Fibroblast of lung (primary cell): ENCODE measurements at regions not wholly inside any gene's neighbourhood (a gene's known extent, or its start where the extent isn't known, plus 50 kb on each side); places are given as distances from the start of the nearest gene placed in this dataset.

Experiments used
- DNase-seq, 2 donors: peaks; one replicate each; pipeline versions ENCODE4 v3.0.0 to v3.0.0-alpha.2; 2010; ENCODE audit warnings: low read depth in 2 of 2
- H2AFZ ChIP-seq: 2 replicates; pipeline ENCODE4 v1.5.1; 2012; ENCODE audit warnings: low read length, control low read depth, inconsistent platforms
- H3K27ac ChIP-seq: 2 replicates; pipeline ENCODE4 v1.5.1; 2011; ENCODE audit warnings: low read length, control low read depth; ENCODE audit not compliant: insufficient read depth
- H3K27me3 ChIP-seq: 2 replicates; pipeline ENCODE4 v1.5.1; 2011; ENCODE audit warnings: mild to moderate bottlenecking, low read length; ENCODE audit not compliant: control insufficient read depth, insufficient read depth
- H3K36me3 ChIP-seq: 2 replicates; pipeline ENCODE4 v1.5.1; 2011; ENCODE audit warnings: low read length; ENCODE audit not compliant: control insufficient read depth, insufficient read depth
- H3K4me1 ChIP-seq: 2 replicates; pipeline ENCODE4 v1.5.1; 2011; ENCODE audit warnings: low read length; ENCODE audit not compliant: control insufficient read depth, insufficient read depth; ENCODE audit errors: extremely low read depth
- H3K4me2 ChIP-seq: 2 replicates; pipeline ENCODE4 v1.5.1; 2011; ENCODE audit warnings: low read length, control low read depth; ENCODE audit not compliant: insufficient read depth; ENCODE audit errors: extremely low read depth
- H3K4me3 ChIP-seq, 4 experiments: fragments of 200-600 bp in 1 of 4; sonication (generic) in 1 of 4; replicated peaks in 1 of 4; 2 replicates each; pipeline ENCODE4 v1.5.1; 2011 to 2016; ENCODE audit warnings: low read length in 4 of 4, low read depth in 3 of 4, mild to moderate bottlenecking in 3 of 4, control low read depth in 2 of 4, inconsistent platforms in 1 of 4, mixed read lengths in 1 of 4; ENCODE audit not compliant: insufficient read depth in 1 of 4; ENCODE audit errors: control extremely low read depth in 1 of 4
- H3K79me2 ChIP-seq: 2 replicates; pipeline ENCODE4 v1.5.1; 2012; ENCODE audit warnings: mild to moderate bottlenecking, low read length, inconsistent platforms; ENCODE audit not compliant: control insufficient read depth, insufficient read depth
- H3K9ac ChIP-seq: 2 replicates; pipeline ENCODE4 v1.5.1; 2011; ENCODE audit warnings: mild to moderate bottlenecking, low read length, control low read depth; ENCODE audit not compliant: insufficient read depth
- H3K9me3 ChIP-seq: 2 replicates; pipeline ENCODE4 v1.5.1; 2012; ENCODE audit warnings: low read depth, low read length; ENCODE audit not compliant: control insufficient read depth, insufficient read depth
- H4K20me1 ChIP-seq: 2 replicates; pipeline ENCODE4 v1.5.1; 2011; ENCODE audit warnings: low read length; ENCODE audit not compliant: control insufficient read depth, insufficient read depth; ENCODE audit errors: extremely low read depth
- EZH2 ChIP-seq: IDR thresholded peaks from 2 replicates; pipeline ENCODE4 v1.5.1; 2012; ENCODE audit warnings: low read length, control low read depth, mild to moderate bottlenecking; ENCODE audit errors: missing control alignments
- TF ChIP-seq, protein P1 (sequence below), 2 donors: IDR thresholded peaks in 1 of 2; conservative IDR thresholded peaks in 1 of 2; 1 replicate in 1 of 2; 2 replicates in 1 of 2; pipeline ENCODE4 v1.5.1; 2011 to 2012; ENCODE audit warnings: low read length in 2 of 2, control low read depth in 1 of 2, inconsistent platforms in 1 of 2, low read depth in 1 of 2, mild to moderate bottlenecking in 1 of 2

DNA sequence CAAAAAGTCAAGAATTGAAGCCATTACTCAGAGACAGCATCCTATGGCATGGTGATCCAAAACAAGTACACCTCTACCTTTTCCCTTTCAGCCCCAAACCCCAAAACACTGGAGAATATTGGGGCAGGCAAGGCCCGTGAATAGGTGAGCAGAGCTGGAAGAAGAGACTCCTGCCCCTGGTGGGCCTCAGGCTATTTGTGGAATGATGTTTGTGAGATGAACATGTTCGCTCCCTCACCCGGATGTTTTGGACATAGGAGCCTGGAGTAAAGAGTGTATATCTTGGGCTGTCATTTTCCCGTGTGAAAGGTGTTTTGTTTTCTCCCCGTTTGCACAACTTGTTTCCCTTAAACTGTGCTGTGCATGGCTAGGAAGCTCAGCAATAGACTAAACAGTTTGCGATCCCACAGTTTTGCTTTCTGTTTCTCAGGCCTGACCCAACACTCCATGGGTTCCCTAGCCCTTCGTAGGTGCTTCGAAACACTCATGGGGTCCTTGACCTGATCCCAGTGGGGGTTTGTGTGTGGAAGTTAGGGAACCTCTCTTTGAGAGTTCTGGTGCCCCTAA is 136.5 kb upstream of the TNP1 start:
- Histone ChIP-seq H3K4me2 (no peak overlapping the region), H2AFZ (no peak overlapping the region), H3K36me3 (no peaks in the 10 kb centered on the region), H3K4me1 (no peaks in the 10 kb centered on the region), H3K4me3 (no peak overlapping the region), H3K9me3 (no peaks in the 10 kb centered on the region), H4K20me1 (no peaks in the 10 kb centered on the region), H3K79me2 (no peaks in the 10 kb centered on the region), H3K27me3 (peaks cover 3% of the 10 kb centered on the region), H3K27ac (no peak overlapping the region), H3K9ac (no peak overlapping the region)
- no peak for DNase-seq
- TF ChIP-seq, protein P1, sequence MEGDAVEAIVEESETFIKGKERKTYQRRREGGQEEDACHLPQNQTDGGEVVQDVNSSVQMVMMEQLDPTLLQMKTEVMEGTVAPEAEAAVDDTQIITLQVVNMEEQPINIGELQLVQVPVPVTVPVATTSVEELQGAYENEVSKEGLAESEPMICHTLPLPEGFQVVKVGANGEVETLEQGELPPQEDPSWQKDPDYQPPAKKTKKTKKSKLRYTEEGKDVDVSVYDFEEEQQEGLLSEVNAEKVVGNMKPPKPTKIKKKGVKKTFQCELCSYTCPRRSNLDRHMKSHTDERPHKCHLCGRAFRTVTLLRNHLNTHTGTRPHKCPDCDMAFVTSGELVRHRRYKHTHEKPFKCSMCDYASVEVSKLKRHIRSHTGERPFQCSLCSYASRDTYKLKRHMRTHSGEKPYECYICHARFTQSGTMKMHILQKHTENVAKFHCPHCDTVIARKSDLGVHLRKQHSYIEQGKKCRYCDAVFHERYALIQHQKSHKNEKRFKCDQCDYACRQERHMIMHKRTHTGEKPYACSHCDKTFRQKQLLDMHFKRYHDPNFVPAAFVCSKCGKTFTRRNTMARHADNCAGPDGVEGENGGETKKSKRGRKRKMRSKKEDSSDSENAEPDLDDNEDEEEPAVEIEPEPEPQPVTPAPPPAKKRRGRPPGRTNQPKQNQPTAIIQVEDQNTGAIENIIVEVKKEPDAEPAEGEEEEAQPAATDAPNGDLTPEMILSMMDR (conservative IDR thresholded peaks at IDR 0.05 in 1 of 2, IDR thresholded peaks at IDR 0.05 in 1 of 2; ENCODE audit: low read depth in 1 of 2, low read length in 2 of 2) = no peak
- TF ChIP-seq EZH2 = no peak

DNA sequence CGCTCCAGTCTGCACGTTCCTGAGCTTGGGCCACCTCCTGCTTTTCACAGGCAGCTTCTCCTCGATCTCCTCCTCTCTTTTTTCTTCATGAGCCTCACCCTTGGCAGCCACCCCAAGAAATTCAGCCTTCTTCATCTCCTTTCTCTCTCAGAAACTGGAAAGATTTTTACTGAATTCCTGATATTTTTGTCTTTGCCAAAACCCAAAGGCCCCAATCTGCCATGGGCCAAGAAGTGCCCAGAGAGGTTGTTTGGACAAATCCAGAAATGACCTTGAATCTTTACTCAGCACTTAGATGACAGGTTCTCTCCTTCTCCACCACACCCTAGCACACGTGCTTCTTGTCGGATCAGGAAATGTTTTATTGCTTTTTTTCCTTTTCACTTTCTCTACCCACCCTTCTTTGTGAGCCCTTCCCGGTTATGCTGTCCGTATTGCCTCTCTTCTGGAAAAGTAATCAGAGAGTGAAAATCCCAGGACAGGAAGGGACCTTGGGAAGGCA is 134.5 kb upstream of the TNP1 start:
- no peak overlapping the region for H3K9ac ChIP-seq
- no peak for DNase-seq
- no peaks in the 10 kb centered on the region for H3K4me1 ChIP-seq
- H2AFZ ChIP-seq = no peak overlapping the region
- TF ChIP-seq, protein P1 (conservative IDR thresholded peaks at IDR 0.05 in 1 of 2, IDR thresholded peaks at IDR 0.05 in 1 of 2; ENCODE audit: low read depth in 1 of 2, low read length in 2 of 2) = no peak
- no peak for TF ChIP-seq EZH2
- no peaks in the 10 kb centered on the region for H4K20me1 ChIP-seq
- no peak overlapping the region for H3K4me2 ChIP-seq
- H3K9me3 ChIP-seq = no peaks in the 10 kb centered on the region
- peaks cover 3% of the 10 kb centered on the region for H3K27me3 ChIP-seq
- H3K36me3 ChIP-seq = no peaks in the 10 kb centered on the region
- H3K4me3 ChIP-seq = no peak overlapping the region
- no peaks in the 10 kb centered on the region for H3K79me2 ChIP-seq
- no peak overlapping the region for H3K27ac ChIP-seq

DNA sequence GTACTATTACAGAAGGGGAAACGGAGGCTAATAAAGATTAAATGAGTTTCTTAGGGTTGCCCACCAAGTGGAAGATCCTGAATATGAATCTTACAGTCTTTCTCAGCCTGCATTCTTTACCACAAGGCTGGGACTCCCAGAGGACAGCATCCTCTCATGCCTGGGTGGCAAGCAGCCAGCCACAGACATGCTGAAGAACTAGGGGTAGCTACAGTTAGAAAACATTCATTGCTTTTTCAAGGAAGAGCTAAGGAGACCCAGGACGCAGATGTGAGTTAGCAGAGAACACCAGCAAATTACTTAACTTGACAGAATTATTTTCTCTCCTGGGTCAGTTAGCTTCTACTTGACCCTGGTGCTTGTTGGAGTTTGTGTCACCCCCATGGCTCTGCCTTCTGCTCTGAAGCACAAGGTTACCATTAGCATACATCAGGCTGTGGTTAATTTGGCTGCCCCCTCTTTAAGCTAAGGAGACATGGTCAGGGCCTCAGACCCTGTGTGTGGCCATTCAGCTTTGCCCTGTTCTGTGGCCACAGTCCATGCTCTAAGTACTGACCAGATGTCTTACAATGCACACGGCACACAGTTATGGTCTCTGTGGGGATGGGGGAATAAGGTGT is 132.3 kb upstream of the TNP1 start:
- no peaks in the 10 kb centered on the region for H3K79me2 ChIP-seq
- no peak overlapping the region for H3K27ac ChIP-seq
- H2AFZ ChIP-seq = no peak overlapping the region
- H3K4me3 ChIP-seq = no peak overlapping the region
- no peaks in the 10 kb centered on the region for H3K36me3 ChIP-seq
- TF ChIP-seq, protein P1 (conservative IDR thresholded peaks at IDR 0.05 in 1 of 2, IDR thresholded peaks at IDR 0.05 in 1 of 2; ENCODE audit: low read depth in 1 of 2, low read length in 2 of 2) = no peak
- TF ChIP-seq EZH2 = no peak
- no peak for DNase-seq
- H3K9ac ChIP-seq = no peak overlapping the region
- no peaks in the 10 kb centered on the region for H4K20me1 ChIP-seq
- no peaks in the 10 kb centered on the region for H3K9me3 ChIP-seq
- no peak overlapping the region for H3K4me2 ChIP-seq
- no peaks in the 10 kb centered on the region for H3K4me1 ChIP-seq
- no peaks in the 10 kb centered on the region for H3K27me3 ChIP-seq
